ENCODE measurements at regions not wholly inside any gene's neighbourhood (a gene's known extent, or its start where the extent isn't known, plus 50 kb on each side); places are given as distances from the start of the nearest gene placed in this dataset.

DNA sequence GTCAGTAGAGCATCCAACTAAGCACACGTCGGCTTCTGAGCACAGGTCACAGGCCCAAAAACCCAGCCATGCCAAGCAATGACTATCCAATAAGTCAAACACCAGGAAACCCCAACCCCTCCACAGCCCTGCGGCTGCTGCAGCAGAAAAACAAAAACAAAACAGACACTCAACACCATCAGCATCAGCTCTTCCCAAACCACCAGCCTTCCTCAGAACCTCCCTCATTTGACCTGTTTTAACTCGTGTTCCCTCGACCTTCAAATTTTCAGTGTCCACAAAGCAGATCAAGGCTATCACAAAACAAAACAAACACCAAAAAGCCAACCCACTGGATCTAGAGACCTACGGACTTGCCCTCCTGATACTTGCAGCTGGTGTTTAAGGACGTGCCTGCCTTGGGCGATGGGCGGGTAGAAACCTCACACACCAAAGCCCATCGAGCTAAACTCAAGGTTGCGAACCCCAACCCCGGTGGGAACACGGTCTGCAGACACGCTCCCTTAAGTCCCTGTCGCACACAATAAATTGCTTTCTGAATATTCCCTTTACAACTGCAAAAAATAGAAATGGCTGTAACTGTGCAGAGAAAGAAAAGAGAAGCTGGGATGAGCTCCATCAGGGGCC lies 247.1 kb upstream of the ANKRD55 start (continued):
- TF ChIP-seq, protein P1, sequence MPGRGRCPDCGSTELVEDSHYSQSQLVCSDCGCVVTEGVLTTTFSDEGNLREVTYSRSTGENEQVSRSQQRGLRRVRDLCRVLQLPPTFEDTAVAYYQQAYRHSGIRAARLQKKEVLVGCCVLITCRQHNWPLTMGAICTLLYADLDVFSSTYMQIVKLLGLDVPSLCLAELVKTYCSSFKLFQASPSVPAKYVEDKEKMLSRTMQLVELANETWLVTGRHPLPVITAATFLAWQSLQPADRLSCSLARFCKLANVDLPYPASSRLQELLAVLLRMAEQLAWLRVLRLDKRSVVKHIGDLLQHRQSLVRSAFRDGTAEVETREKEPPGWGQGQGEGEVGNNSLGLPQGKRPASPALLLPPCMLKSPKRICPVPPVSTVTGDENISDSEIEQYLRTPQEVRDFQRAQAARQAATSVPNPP (CRISPR knock-in tag; IDR thresholded peaks at IDR 0.05), result no peak
- TF ChIP-seq TBX3 (IDR thresholded peaks at IDR 0.05; ENCODE audit: borderline replicate concordance) (peak; percentile 85), SAP130 (CRISPR knock-in tag; IDR thresholded peaks at IDR 0.05; ENCODE audit: low read depth) (peak; percentile 70), AHR (CRISPR knock-in tag; IDR thresholded peaks at IDR 0.05) (no peak), DNMT1 (CRISPR knock-in tag; IDR thresholded peaks at IDR 0.05) (no peak), ZNF207 (IDR thresholded peaks at IDR 0.05; ENCODE audit: borderline replicate concordance) (no peak), KDM5A (IDR thresholded peaks at IDR 0.05; ENCODE audit: borderline replicate concordance, low read length) (no peak), ZNF329 (CRISPR knock-in tag; IDR thresholded peaks at IDR 0.05; ENCODE audit: low read depth) (peak; percentile 47; the same call in 1 of the 2 replicates), ZNF451 (CRISPR knock-in tag; IDR thresholded peaks at IDR 0.05) (0 out of 2 replicates have a peak, but pooled peaks have one; percentile 4), SMAD3 (CRISPR knock-in tag; IDR thresholded peaks at IDR 0.05) (peak; percentile 27; the same call in 1 of the 2 replicates), EZH2 (conservative IDR thresholded peaks at IDR 0.05; ENCODE audit: low read depth, low read length) (no peak), NBN (conservative IDR thresholded peaks at IDR 0.05) (no peak), ZNF589 (CRISPR knock-in tag; conservative IDR thresholded peaks at IDR 0.05) (no peak), ZNF235 (CRISPR knock-in tag; IDR thresholded peaks at IDR 0.05; ENCODE audit: borderline replicate concordance) (no peak), ZFP62 (CRISPR knock-in tag; IDR thresholded peaks at IDR 0.05) (no peak), ZNF33A (CRISPR knock-in tag; IDR thresholded peaks at IDR 0.05; ENCODE audit: borderline replicate concordance) (no peak)
- TF ChIP-seq, protein P2, sequence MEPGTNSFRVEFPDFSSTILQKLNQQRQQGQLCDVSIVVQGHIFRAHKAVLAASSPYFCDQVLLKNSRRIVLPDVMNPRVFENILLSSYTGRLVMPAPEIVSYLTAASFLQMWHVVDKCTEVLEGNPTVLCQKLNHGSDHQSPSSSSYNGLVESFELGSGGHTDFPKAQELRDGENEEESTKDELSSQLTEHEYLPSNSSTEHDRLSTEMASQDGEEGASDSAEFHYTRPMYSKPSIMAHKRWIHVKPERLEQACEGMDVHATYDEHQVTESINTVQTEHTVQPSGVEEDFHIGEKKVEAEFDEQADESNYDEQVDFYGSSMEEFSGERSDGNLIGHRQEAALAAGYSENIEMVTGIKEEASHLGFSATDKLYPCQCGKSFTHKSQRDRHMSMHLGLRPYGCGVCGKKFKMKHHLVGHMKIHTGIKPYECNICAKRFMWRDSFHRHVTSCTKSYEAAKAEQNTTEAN (CRISPR knock-in tag; conservative IDR thresholded peaks at IDR 0.05), result no peak
- TF ChIP-seq, protein P3, sequence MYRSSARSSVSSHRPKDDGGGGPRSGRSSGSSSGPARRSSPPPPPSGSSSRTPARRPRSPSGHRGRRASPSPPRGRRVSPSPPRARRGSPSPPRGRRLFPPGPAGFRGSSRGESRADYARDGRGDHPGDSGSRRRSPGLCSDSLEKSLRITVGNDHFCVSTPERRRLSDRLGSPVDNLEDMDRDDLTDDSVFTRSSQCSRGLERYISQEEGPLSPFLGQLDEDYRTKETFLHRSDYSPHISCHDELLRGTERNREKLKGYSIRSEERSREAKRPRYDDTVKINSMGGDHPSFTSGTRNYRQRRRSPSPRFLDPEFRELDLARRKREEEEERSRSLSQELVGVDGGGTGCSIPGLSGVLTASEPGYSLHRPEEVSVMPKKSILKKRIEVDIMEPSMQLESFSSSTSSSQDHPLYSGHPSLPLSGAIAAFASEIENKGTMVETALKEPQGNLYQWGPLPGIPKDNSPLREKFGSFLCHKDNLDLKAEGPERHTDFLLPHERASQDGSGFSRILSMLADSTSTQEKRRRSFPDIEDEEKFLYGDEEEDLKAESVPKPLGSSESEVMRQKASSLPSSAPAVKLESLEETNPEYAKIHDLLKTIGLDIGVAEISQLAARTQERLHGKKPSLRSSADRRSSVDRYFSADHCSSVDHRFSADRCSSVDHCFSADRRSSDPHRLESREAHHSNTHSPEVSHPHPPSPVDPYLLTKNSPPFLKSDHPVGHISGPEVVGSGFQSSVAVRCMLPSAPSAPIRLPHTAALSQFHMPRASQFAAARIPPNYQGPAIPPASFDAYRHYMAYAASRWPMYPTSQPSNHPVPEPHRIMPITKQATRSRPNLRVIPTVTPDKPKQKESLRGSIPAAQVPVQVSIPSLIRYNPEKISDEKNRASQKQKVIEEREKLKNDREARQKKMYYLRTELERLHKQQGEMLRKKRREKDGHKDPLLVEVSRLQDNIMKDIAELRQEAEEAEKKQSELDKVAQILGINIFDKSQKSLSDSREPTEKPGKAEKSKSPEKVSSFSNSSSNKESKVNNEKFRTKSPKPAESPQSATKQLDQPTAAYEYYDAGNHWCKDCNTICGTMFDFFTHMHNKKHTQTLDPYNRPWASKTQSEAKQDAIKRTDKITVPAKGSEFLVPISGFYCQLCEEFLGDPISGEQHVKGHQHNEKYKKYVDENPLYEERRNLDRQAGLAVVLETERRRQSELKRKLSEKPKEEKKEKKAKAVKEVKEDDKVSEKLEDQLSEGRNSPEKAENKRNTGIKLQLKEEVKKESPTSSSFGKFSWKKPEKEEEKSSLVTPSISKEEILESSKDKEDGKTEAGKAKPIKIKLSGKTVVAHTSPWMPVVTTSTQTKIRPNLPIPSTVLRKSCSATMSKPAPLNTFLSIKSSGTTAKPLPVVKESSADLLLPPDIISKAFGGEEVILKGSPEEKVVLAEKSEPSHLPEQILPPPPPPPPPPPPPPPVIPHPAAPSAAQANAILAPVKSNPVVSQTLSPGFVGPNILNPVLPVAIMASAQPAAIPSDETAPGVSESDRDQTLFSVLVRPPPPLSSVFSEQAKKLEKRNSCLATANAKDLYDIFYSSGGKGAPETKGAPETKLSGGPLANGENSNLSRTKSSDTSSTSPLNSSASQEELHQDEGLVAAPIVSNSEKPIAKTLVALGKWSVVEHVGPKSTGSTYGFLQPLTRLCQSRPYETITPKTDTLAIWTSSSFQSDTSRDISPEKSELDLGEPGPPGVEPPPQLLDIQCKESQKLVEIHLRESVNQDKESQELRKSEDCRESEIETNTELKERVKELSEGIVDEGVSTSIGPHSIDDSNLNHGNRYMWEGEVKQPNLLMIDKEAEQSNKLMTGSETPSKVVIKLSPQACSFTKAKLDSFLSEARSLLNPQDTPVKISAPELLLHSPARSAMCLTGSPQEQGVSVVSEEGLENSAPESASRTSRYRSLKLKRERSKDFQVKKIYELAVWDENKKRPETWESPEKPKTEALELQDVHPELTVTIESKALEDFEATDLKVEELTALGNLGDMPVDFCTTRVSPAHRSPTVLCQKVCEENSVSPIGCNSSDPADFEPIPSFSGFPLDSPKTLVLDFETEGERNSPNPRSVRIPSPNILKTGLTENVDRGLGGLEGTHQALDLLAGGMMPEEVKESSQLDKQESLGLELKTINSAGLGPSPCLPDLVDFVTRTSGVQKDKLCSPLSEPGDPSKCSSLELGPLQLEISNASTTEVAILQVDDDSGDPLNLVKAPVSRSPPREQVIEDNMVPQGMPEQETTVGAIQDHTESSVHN (CRISPR knock-in tag; IDR thresholded peaks at IDR 0.05), result no peak
- TF ChIP-seq, protein P4, sequence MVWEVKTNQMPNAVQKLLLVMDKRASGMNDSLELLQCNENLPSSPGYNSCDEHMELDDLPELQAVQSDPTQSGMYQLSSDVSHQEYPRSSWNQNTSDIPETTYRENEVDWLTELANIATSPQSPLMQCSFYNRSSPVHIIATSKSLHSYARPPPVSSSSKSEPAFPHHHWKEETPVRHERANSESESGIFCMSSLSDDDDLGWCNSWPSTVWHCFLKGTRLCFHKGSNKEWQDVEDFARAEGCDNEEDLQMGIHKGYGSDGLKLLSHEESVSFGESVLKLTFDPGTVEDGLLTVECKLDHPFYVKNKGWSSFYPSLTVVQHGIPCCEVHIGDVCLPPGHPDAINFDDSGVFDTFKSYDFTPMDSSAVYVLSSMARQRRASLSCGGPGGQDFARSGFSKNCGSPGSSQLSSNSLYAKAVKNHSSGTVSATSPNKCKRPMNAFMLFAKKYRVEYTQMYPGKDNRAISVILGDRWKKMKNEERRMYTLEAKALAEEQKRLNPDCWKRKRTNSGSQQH (CRISPR knock-in tag; IDR thresholded peaks at IDR 0.05; ENCODE audit: low read depth), result no peak

Measured in HepG2 (cell line).